ENCODE measurements at regions not wholly inside any gene's neighbourhood (a gene's known extent, or its start where the extent isn't known, plus 50 kb on each side); places are given as distances from the start of the nearest gene placed in this dataset.

- peaks cover 52% of the 10 kb centered on the region for H3K27me3 Mint-ChIP-seq
- H3K36me3 Mint-ChIP-seq (ENCODE audit: insufficient read depth), result peaks cover 3% of the 10 kb centered on the region
- no peak for ATAC-seq (replicated peaks; ENCODE audit: extremely low read depth, poor library complexity, severe bottlenecking)
- H3K4me3 Mint-ChIP-seq, result no peak overlapping the region
- DNase-seq (ENCODE audit: low spot score in 2 of 2), result no peak
- no peak overlapping the region for H3K27ac Mint-ChIP-seq (ENCODE audit: low read depth)
- no peaks in the 10 kb centered on the region for H3K4me1 Mint-ChIP-seq
- no peaks in the 10 kb centered on the region for H3K9me3 Mint-ChIP-seq
These were observed 105.6 kb upstream of the ARID2 start for GRCh38 chr12:45623940-45624339.

- no peak overlapping the region for H3K27ac Mint-ChIP-seq (ENCODE audit: low read depth)
- peaks cover 38% of the 10 kb centered on the region for H3K27me3 Mint-ChIP-seq
- DNase-seq (ENCODE audit: low spot score in 2 of 2) (no peak), ATAC-seq (replicated peaks; ENCODE audit: extremely low read depth, poor library complexity, severe bottlenecking) (no peak)
- H3K9me3 Mint-ChIP-seq, result no peaks in the 10 kb centered on the region
- peaks cover 3% of the 10 kb centered on the region for H3K36me3 Mint-ChIP-seq (ENCODE audit: insufficient read depth)
- H3K4me3 Mint-ChIP-seq, result no peak overlapping the region
- H3K4me1 Mint-ChIP-seq, result no peaks in the 10 kb centered on the region
These were observed 102.5 kb upstream of the ARID2 start for GRCh38 chr12:45626965-45627364.

DNA sequence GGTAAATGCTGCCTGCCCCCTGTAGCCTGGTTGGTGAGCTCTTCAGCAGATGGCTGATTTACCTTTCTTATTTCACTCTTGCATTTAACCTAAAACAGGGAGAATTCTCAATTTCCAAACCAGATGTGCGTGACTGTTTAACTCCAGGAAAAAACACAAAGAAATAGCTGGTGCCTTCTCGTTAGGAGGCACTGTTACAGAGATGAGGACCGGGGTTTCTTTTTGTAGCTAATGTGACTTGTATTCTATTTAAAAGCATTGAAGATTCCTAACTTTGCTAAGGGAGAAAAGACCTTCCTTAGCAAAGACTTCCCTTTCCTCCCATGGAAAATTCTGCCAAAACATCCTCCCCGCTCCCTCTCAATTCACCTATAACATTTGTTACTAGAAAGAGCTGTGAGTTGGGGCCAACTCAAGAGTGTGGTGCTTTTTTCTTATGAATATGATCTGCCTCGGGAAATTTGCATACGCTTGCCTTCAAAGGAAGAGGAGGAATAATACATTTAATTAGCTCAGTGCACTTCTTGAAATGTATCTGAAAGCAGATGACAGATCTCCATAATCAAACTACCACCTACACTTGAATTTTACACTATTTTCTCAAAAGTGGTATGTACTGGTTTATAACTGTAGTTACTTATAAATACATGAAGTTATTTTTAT, 102.0 kb upstream of the ARID2 start:
- H3K27me3 Mint-ChIP-seq, result peaks cover 33% of the 10 kb centered on the region
- DNase-seq (ENCODE audit: low spot score in 2 of 2) (no peak), ATAC-seq (replicated peaks; ENCODE audit: extremely low read depth, poor library complexity, severe bottlenecking) (no peak)
- H3K4me1 Mint-ChIP-seq, result no peaks in the 10 kb centered on the region
- H3K4me3 Mint-ChIP-seq, result no peak overlapping the region
- peaks cover 3% of the 10 kb centered on the region for H3K36me3 Mint-ChIP-seq (ENCODE audit: insufficient read depth)
- H3K27ac Mint-ChIP-seq (ENCODE audit: low read depth), result no peak overlapping the region
- no peaks in the 10 kb centered on the region for H3K9me3 Mint-ChIP-seq

GRCh38 chr12:45629292-45629691, 100.2 kb upstream of the ARID2 start:
- no peaks in the 10 kb centered on the region for H3K9me3 Mint-ChIP-seq
- H3K4me3 Mint-ChIP-seq, result no peak overlapping the region
- DNase-seq (ENCODE audit: low spot score in 2 of 2) (no peak), ATAC-seq (replicated peaks; ENCODE audit: extremely low read depth, poor library complexity, severe bottlenecking) (no peak)
- peaks cover 22% of the 10 kb centered on the region for H3K27me3 Mint-ChIP-seq
- no peak overlapping the region for H3K27ac Mint-ChIP-seq (ENCODE audit: low read depth)
- H3K36me3 Mint-ChIP-seq (ENCODE audit: insufficient read depth), result no peaks in the 10 kb centered on the region
- no peaks in the 10 kb centered on the region for H3K4me1 Mint-ChIP-seq

GRCh38 chr12:45633733-45634132, 95.8 kb upstream of the ARID2 start:
- H3K9me3 Mint-ChIP-seq, result no peaks in the 10 kb centered on the region
- no peak for DNase-seq (ENCODE audit: low spot score in 2 of 2)
- no peak for ATAC-seq (replicated peaks; ENCODE audit: extremely low read depth, poor library complexity, severe bottlenecking)
- no peaks in the 10 kb centered on the region for H3K36me3 Mint-ChIP-seq (ENCODE audit: insufficient read depth)
- no peak overlapping the region for H3K27ac Mint-ChIP-seq (ENCODE audit: low read depth)
- no peaks in the 10 kb centered on the region for H3K4me1 Mint-ChIP-seq
- H3K27me3 Mint-ChIP-seq, result no peaks in the 10 kb centered on the region
- no peak overlapping the region for H3K4me3 Mint-ChIP-seq

- ATAC-seq (replicated peaks; ENCODE audit: extremely low read depth, poor library complexity, severe bottlenecking), result no peak
- no peak overlapping the region for H3K4me3 Mint-ChIP-seq
- H3K4me1 Mint-ChIP-seq, result no peaks in the 10 kb centered on the region
- H3K27ac Mint-ChIP-seq (ENCODE audit: low read depth), result no peak overlapping the region
- H3K36me3 Mint-ChIP-seq (ENCODE audit: insufficient read depth), result no peaks in the 10 kb centered on the region
- no peak for DNase-seq (ENCODE audit: low spot score in 2 of 2)
- H3K27me3 Mint-ChIP-seq, result no peaks in the 10 kb centered on the region
- no peaks in the 10 kb centered on the region for H3K9me3 Mint-ChIP-seq
These were observed 95.1 kb upstream of the ARID2 start for GRCh38 chr12:45634273-45634917.

GRCh38 chr12:45637242-45637641, 92.3 kb upstream of the ARID2 start:
- no peaks in the 10 kb centered on the region for H3K36me3 Mint-ChIP-seq (ENCODE audit: insufficient read depth)
- H3K4me3 Mint-ChIP-seq, result no peak overlapping the region
- ATAC-seq (replicated peaks; ENCODE audit: extremely low read depth, poor library complexity, severe bottlenecking) (no peak), DNase-seq (ENCODE audit: low spot score in 2 of 2) (no peak)
- no peaks in the 10 kb centered on the region for H3K9me3 Mint-ChIP-seq
- no peak overlapping the region for H3K27ac Mint-ChIP-seq (ENCODE audit: low read depth)
- H3K27me3 Mint-ChIP-seq, result no peaks in the 10 kb centered on the region
- H3K4me1 Mint-ChIP-seq, result no peaks in the 10 kb centered on the region

DNA sequence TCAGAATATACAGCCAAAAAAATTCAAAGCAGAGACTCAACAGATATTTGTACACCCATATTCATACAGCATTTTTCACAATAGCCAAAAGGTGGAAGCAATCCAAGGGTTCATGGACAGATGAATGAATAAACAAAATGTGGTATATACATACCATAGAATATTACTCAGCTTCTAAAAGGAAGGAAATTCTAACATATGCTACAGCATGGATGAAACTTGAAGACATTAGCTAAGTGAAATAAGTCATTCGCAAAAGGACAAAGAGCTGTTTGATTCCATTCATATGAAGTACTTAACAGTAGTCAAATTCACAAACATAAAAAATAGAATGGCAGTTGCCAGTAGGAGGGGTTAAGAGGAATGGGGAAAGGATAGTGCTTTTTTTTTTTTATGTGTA, 91.8 kb upstream of the ARID2 start:
- no peaks in the 10 kb centered on the region for H3K36me3 Mint-ChIP-seq (ENCODE audit: insufficient read depth)
- no peaks in the 10 kb centered on the region for H3K4me1 Mint-ChIP-seq
- ATAC-seq (replicated peaks; ENCODE audit: extremely low read depth, poor library complexity, severe bottlenecking) (no peak), DNase-seq (ENCODE audit: low spot score in 2 of 2) (no peak)
- H3K27me3 Mint-ChIP-seq, result no peaks in the 10 kb centered on the region
- no peak overlapping the region for H3K27ac Mint-ChIP-seq (ENCODE audit: low read depth)
- no peaks in the 10 kb centered on the region for H3K9me3 Mint-ChIP-seq
- no peak overlapping the region for H3K4me3 Mint-ChIP-seq

GRCh38 chr12:45638386-45638785, 91.1 kb upstream of the ARID2 start:
- Mint-ChIP-seq H3K4me1 (no peaks in the 10 kb centered on the region), H3K27me3 (no peaks in the 10 kb centered on the region)

GRCh38 chr12:45644541-45644940, 85.0 kb upstream of the ARID2 start:
- ATAC-seq (replicated peaks; ENCODE audit: extremely low read depth, poor library complexity, severe bottlenecking), result no peak
- H3K36me3 Mint-ChIP-seq (ENCODE audit: insufficient read depth), result no peaks in the 10 kb centered on the region
- peaks cover 4% of the 10 kb centered on the region for H3K27me3 Mint-ChIP-seq
- H3K9me3 Mint-ChIP-seq, result no peaks in the 10 kb centered on the region
- H3K4me1 Mint-ChIP-seq, result peaks cover 7% of the 10 kb centered on the region
- no peak overlapping the region for H3K27ac Mint-ChIP-seq (ENCODE audit: low read depth)
- no peak overlapping the region for H3K4me3 Mint-ChIP-seq
- no peak for DNase-seq (ENCODE audit: low spot score in 2 of 2)

More at GRCh38 chr12:45638386-45638785, 91.1 kb upstream of the ARID2 start:
- H3K27ac Mint-ChIP-seq (ENCODE audit: low read depth), result no peak overlapping the region
- H3K9me3 Mint-ChIP-seq, result no peaks in the 10 kb centered on the region
- no peak for DNase-seq (ENCODE audit: low spot score in 2 of 2)
- no peaks in the 10 kb centered on the region for H3K36me3 Mint-ChIP-seq (ENCODE audit: insufficient read depth)
- no peak overlapping the region for H3K4me3 Mint-ChIP-seq
- no peak for ATAC-seq (replicated peaks; ENCODE audit: extremely low read depth, poor library complexity, severe bottlenecking)

- H3K4me3 Mint-ChIP-seq, result no peak overlapping the region
- DNase-seq (ENCODE audit: low spot score in 2 of 2), result no peak
- no peaks in the 10 kb centered on the region for H3K36me3 Mint-ChIP-seq (ENCODE audit: insufficient read depth)
These were observed 82.5 kb upstream of the ARID2 start for GRCh38 chr12:45646851-45647581.

GRCh38 chr12:45648070-45648469, 81.4 kb upstream of the ARID2 start:
- peaks cover 7% of the 10 kb centered on the region for H3K4me1 Mint-ChIP-seq
- no peaks in the 10 kb centered on the region for H3K36me3 Mint-ChIP-seq (ENCODE audit: insufficient read depth)
- H3K27me3 Mint-ChIP-seq, result peaks cover 18% of the 10 kb centered on the region
- H3K4me3 Mint-ChIP-seq, result no peak overlapping the region
- H3K9me3 Mint-ChIP-seq, result no peaks in the 10 kb centered on the region
- no peak for ATAC-seq (replicated peaks; ENCODE audit: extremely low read depth, poor library complexity, severe bottlenecking)
- DNase-seq (ENCODE audit: low spot score in 2 of 2), result no peak
- no peak overlapping the region for H3K27ac Mint-ChIP-seq (ENCODE audit: low read depth)

More at GRCh38 chr12:45646851-45647581, 82.5 kb upstream of the ARID2 start:
- no peak for ATAC-seq (replicated peaks; ENCODE audit: extremely low read depth, poor library complexity, severe bottlenecking)
- Mint-ChIP-seq H3K27me3 (peaks cover 18% of the 10 kb centered on the region), H3K27ac (ENCODE audit: low read depth) (no peak overlapping the region), H3K9me3 (no peaks in the 10 kb centered on the region), H3K4me1 (peaks cover 7% of the 10 kb centered on the region)

DNA sequence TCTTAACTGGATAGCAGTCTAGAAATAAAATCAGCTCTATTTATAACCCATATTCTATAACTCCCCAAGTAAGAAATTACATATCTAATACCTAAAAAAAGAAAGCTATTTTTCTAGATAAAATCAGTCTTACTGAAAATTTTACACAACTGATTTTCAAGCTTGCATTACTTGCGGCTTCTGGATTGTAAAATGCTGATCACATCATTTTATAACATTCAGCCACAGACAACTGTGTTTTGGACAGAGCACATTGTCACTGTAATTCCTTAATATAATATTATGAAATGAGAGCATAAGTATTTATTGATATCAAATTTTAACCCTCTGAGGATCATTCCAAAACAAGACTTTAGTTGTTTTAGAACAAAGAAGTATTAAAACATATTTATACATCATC, 78.5 kb upstream of the ARID2 start:
- H3K27ac Mint-ChIP-seq (ENCODE audit: low read depth), result no peak overlapping the region
- peaks cover 22% of the 10 kb centered on the region for H3K27me3 Mint-ChIP-seq
- H3K4me3 Mint-ChIP-seq, result no peak overlapping the region
- DNase-seq (ENCODE audit: low spot score in 2 of 2) (no peak), ATAC-seq (replicated peaks; ENCODE audit: extremely low read depth, poor library complexity, severe bottlenecking) (no peak)
- H3K4me1 Mint-ChIP-seq, result no peaks in the 10 kb centered on the region
- no peaks in the 10 kb centered on the region for H3K36me3 Mint-ChIP-seq (ENCODE audit: insufficient read depth)
- no peaks in the 10 kb centered on the region for H3K9me3 Mint-ChIP-seq
